Adrenal gland (tissue), 5 donors: ENCODE measurements at regions not wholly inside any gene's neighbourhood (a gene's known extent, or its start where the extent isn't known, plus 50 kb on each side); places are given as distances from the start of the nearest gene placed in this dataset.

Experiments used
- POLR2A ChIP-seq, 2 donors: fragments of 450-650 bp; IDR thresholded peaks; one replicate each; pipeline ENCODE4 v1.6.1; 2017; ENCODE audit warnings: antibody characterized with exemption in 2 of 2, mild to moderate bottlenecking in 2 of 2, moderate library complexity in 1 of 2
- TF ChIP-seq, protein P1 (sequence below), 6 experiments: fragments of 450-650 bp in 4 of 6; fragments of 200-600 bp in 2 of 6; sonication (generic) in 1 of 6; IDR thresholded peaks; 1 replicate in 5 of 6; 2 replicates in 1 of 6; pipeline versions ENCODE4 v1.5.1 to v1.8.0; 2016 to 2021; ENCODE audit warnings: antibody characterized with exemption in 6 of 6, mild to moderate bottlenecking in 2 of 6, moderate library complexity in 1 of 6
- donor health status: DM: no; HTN: no; CAD: no.

DNA sequence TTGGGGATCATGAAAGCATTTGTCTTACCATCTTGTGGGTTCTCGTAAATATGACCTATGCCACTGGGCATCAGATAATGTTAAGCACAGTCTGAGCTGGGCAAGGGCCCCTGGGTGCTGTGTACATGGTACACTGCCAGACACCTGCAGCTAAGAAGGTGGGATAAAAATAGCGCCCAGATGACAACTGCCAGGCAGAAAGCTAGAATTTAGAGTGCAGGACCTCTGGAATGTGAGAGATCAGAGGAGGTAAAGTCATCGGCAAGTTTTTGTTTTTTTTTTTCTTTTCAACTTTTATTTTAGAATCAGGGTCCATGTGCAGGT is 53.8 kb upstream of the CYRIA start:
- TF ChIP-seq, protein P1, sequence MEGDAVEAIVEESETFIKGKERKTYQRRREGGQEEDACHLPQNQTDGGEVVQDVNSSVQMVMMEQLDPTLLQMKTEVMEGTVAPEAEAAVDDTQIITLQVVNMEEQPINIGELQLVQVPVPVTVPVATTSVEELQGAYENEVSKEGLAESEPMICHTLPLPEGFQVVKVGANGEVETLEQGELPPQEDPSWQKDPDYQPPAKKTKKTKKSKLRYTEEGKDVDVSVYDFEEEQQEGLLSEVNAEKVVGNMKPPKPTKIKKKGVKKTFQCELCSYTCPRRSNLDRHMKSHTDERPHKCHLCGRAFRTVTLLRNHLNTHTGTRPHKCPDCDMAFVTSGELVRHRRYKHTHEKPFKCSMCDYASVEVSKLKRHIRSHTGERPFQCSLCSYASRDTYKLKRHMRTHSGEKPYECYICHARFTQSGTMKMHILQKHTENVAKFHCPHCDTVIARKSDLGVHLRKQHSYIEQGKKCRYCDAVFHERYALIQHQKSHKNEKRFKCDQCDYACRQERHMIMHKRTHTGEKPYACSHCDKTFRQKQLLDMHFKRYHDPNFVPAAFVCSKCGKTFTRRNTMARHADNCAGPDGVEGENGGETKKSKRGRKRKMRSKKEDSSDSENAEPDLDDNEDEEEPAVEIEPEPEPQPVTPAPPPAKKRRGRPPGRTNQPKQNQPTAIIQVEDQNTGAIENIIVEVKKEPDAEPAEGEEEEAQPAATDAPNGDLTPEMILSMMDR (IDR thresholded peaks at IDR 0.05), result no peak
- no peak for TF ChIP-seq POLR2A (IDR thresholded peaks at IDR 0.05)
